SK-N-SH treated with all-trans-retinoic acid at 6 μM for 48 hours (cell line): ENCODE measurements at regions not wholly inside any gene's neighbourhood (a gene's known extent, or its start where the extent isn't known, plus 50 kb on each side); places are given as distances from the start of the nearest gene placed in this dataset.
"Not testable (repeated sequence)": the region's sequence is repeated elsewhere in the genome, so short reads cannot be mapped to it uniquely, and the experiment has no call there.

Experiments
- ATAC-seq: fragments of 200-7000 bp; cut with Tn5 transposase; 3 replicates; pipeline ENCODE4 v1.9.1; 2020; ENCODE audit warnings: mild to moderate bottlenecking, moderate library complexity
- ARNTL ChIP-seq: fragments of 450-650 bp; formaldehyde crosslinking; IDR thresholded peaks from 2 replicates; pipeline ENCODE4 v1.5.0; 2020; ENCODE audit warnings: low read depth, mild to moderate bottlenecking, moderate library complexity, borderline replicate concordance
- BACH2 ChIP-seq: fragments of 250-450 bp; sonication (Bioruptor Pico); IDR thresholded peaks from 2 replicates; pipeline ENCODE4 v1.9.0; 2021; ENCODE audit warnings: mild to moderate bottlenecking, borderline replicate concordance
- CSDC2 ChIP-seq: fragments of 250-450 bp; sonication (Bioruptor Pico); IDR thresholded peaks from 2 replicates; pipeline ENCODE4 v1.5.0; 2020; ENCODE audit warnings: mild to moderate bottlenecking, moderate library complexity
- ESRRG ChIP-seq: fragments of 250-450 bp; sonication (Bioruptor Pico); IDR thresholded peaks from 2 replicates; pipeline ENCODE4 v1.6.1; 2021; ENCODE audit warnings: mild to moderate bottlenecking
- GLIS3 ChIP-seq: fragments of 250-450 bp; sonication (Bioruptor Pico); IDR thresholded peaks from 2 replicates; pipeline ENCODE4 v1.5.0; 2020; ENCODE audit warnings: mild to moderate bottlenecking, moderate library complexity
- ISL1 ChIP-seq: fragments of 250-450 bp; sonication (Bioruptor Pico); IDR thresholded peaks from 2 replicates; pipeline ENCODE4 v2.1.2; 2022; ENCODE audit warnings: mild to moderate bottlenecking, moderate library complexity
- OSR1 ChIP-seq: fragments of 250-450 bp; sonication (Bioruptor Pico); IDR thresholded peaks from 2 replicates; pipeline ENCODE4 v1.8.0; 2022; ENCODE audit warnings: moderate library complexity, mild to moderate bottlenecking, inconsistent platforms
- PPARA ChIP-seq: fragments of 250-450 bp; sonication (Bioruptor Pico); IDR thresholded peaks from 2 replicates; pipeline ENCODE4 v1.5.0; 2020; ENCODE audit warnings: mild to moderate bottlenecking, borderline replicate concordance
- RARB ChIP-seq: fragments of 250-450 bp; sonication (Bioruptor Pico); IDR thresholded peaks from 2 replicates; pipeline ENCODE4 v1.8.0; 2021; ENCODE audit warnings: mild to moderate bottlenecking, moderate library complexity
- SNAI2 ChIP-seq: fragments of 250-450 bp; sonication (Bioruptor Pico); IDR thresholded peaks from 2 replicates; pipeline ENCODE4 v1.5.0; 2020; ENCODE audit warnings: mild to moderate bottlenecking, moderate library complexity
- TCF4 ChIP-seq: fragments of 250-450 bp; sonication (Bioruptor Pico); IDR thresholded peaks from 2 replicates; pipeline ENCODE4 v1.8.0; 2021; ENCODE audit warnings: mild to moderate bottlenecking, moderate library complexity, borderline replicate concordance
- TOX ChIP-seq: fragments of 250-450 bp; sonication (Bioruptor Pico); IDR thresholded peaks from 2 replicates; pipeline ENCODE4 v1.8.0; 2021; ENCODE audit warnings: mild to moderate bottlenecking, moderate library complexity, borderline replicate concordance
- ZC3H10 ChIP-seq: fragments of 250-450 bp; sonication (Bioruptor Pico); IDR thresholded peaks from 2 replicates; pipeline ENCODE4 v1.5.1; 2021; ENCODE audit warnings: mild to moderate bottlenecking, moderate library complexity
- ZFP3 ChIP-seq: fragments of 250-450 bp; sonication (Bioruptor Pico); IDR thresholded peaks from 2 replicates; pipeline ENCODE4 v1.5.0; 2020; ENCODE audit warnings: mild to moderate bottlenecking, moderate library complexity
- ZFP30 ChIP-seq: fragments of 450-650 bp; formaldehyde crosslinking; IDR thresholded peaks from 2 replicates; pipeline ENCODE4 v1.5.0; 2022; ENCODE audit warnings: mild to moderate bottlenecking, moderate library complexity
- ZNF70 ChIP-seq: fragments of 450-650 bp; formaldehyde crosslinking; IDR thresholded peaks from 2 replicates; pipeline ENCODE4 v1.5.0; 2020; ENCODE audit warnings: mild to moderate bottlenecking, moderate library complexity
- ZNF8 ChIP-seq: fragments of 450-650 bp; formaldehyde crosslinking; IDR thresholded peaks from 2 replicates; pipeline ENCODE4 v1.5.0; 2020; ENCODE audit warnings: mild to moderate bottlenecking, moderate library complexity
- TF ChIP-seq, protein P1 (sequence below): fragments of 250-450 bp; sonication (Bioruptor Pico); IDR thresholded peaks from 2 replicates; pipeline ENCODE4 v1.5.1; 2020; ENCODE audit warnings: low read depth, mild to moderate bottlenecking, moderate library complexity
- TF ChIP-seq, protein P2 (sequence below): fragments of 250-450 bp; sonication (Bioruptor Pico); IDR thresholded peaks from 2 replicates; pipeline ENCODE4 v1.8.0; 2020; ENCODE audit warnings: mild to moderate bottlenecking, moderate library complexity, borderline replicate concordance
- TF ChIP-seq, protein P3 (sequence below): fragments of 250-450 bp; sonication (Bioruptor Pico); IDR thresholded peaks from 2 replicates; pipeline ENCODE4 v1.5.1; 2021; ENCODE audit warnings: mild to moderate bottlenecking, moderate library complexity
- TF ChIP-seq, protein P4 (sequence below): fragments of 250-450 bp; sonication (Bioruptor Pico); IDR thresholded peaks from 2 replicates; pipeline ENCODE4 v1.5.0; 2020; ENCODE audit warnings: mild to moderate bottlenecking, moderate library complexity
- TF ChIP-seq, protein P5 (sequence below): fragments of 250-450 bp; sonication (Bioruptor Pico); IDR thresholded peaks from 2 replicates; pipeline ENCODE4 v1.8.0; 2021; ENCODE audit warnings: low read depth, mild to moderate bottlenecking, moderate library complexity, borderline replicate concordance

DNA sequence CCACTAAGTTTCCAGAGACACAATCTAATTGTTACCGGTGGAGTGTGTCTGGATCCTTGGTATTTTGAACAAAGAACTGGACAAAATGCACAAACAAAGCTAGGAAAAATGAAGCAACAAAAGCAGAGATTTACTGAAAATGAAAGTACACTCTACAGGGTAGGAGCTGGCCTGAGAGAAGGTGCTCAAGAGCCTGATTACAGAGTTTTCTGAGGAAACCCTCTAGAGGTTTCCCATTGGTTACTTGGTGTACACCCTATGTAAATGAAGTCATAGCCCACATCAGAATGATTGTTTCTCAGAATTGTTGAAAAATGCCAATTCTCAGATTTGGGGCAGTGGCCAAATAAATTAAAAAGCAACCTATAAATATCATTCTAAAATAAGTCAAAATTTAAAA, 436.4 kb downstream of the KCNJ18 start (continued):
- TF ChIP-seq ZNF8 (no peak), OSR1 (no peak), TCF4 (CRISPR knock-in tag) (no peak), ISL1 (no peak), TOX (CRISPR knock-in tag) (no peak), ZNF70 (CRISPR knock-in tag) (no peak), BACH2 (CRISPR knock-in tag) (no peak), PPARA (no peak)
- TF ChIP-seq, protein P1, sequence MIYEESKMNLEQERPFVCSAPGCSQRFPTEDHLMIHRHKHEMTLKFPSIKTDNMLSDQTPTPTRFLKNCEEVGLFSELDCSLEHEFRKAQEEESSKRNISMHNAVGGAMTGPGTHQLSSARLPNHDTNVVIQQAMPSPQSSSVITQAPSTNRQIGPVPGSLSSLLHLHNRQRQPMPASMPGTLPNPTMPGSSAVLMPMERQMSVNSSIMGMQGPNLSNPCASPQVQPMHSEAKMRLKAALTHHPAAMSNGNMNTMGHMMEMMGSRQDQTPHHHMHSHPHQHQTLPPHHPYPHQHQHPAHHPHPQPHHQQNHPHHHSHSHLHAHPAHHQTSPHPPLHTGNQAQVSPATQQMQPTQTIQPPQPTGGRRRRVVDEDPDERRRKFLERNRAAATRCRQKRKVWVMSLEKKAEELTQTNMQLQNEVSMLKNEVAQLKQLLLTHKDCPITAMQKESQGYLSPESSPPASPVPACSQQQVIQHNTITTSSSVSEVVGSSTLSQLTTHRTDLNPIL (CRISPR knock-in tag), result no peak

DNA sequence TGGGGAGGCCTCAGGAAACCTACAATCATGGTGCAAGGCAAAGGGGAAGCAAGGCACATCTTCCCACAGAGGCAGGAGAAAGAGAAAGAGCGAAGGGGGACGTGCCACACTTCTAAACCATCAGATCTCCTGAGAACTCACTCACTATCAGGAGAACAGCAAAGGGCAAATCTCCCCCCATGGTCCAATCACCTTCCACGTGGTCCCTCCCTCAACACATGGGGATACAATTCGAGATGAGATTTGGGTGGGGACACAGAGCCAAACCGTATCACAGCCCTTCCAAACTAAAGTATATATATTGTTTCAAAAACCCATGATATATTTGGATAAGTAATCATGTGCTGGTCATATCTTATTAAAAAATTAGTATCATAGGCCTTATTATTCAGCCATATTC, 437.6 kb downstream of the KCNJ18 start:
- ATAC-seq, result not testable (repeated sequence)

DNA sequence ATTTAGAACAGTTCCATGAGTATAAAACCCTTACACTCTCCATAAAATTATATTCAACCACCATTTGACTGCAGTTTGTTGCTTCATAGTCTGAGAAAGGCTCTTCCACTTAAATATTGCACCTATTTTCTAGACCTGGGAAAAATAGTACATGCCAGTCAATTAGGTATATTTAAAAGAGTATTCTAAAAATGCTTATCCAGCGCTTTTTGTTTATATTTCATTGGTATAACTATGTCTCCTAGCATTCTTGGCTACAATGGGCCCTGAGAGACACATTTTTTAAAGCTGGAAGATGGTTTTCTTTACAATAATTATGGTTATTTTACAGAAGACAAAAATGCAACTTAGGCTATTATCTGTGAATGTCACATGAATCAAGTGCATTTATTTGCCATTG, 439.4 kb downstream of the KCNJ18 start:
- no peak for ATAC-seq
- TF ChIP-seq GLIS3 (CRISPR knock-in tag) (no peak), SNAI2 (CRISPR knock-in tag) (no peak), RARB (no peak), ZNF8 (no peak), ZFP3 (CRISPR knock-in tag) (no peak), PPARA (no peak), ZC3H10 (no peak), OSR1 (no peak), ZFP30 (no peak), CSDC2 (no peak), TOX (CRISPR knock-in tag) (no peak), ESRRG (no peak), BACH2 (CRISPR knock-in tag) (no peak), ZNF70 (CRISPR knock-in tag) (no peak), TCF4 (CRISPR knock-in tag) (no peak), ARNTL (no peak), ISL1 (no peak)
- TF ChIP-seq, protein P2, sequence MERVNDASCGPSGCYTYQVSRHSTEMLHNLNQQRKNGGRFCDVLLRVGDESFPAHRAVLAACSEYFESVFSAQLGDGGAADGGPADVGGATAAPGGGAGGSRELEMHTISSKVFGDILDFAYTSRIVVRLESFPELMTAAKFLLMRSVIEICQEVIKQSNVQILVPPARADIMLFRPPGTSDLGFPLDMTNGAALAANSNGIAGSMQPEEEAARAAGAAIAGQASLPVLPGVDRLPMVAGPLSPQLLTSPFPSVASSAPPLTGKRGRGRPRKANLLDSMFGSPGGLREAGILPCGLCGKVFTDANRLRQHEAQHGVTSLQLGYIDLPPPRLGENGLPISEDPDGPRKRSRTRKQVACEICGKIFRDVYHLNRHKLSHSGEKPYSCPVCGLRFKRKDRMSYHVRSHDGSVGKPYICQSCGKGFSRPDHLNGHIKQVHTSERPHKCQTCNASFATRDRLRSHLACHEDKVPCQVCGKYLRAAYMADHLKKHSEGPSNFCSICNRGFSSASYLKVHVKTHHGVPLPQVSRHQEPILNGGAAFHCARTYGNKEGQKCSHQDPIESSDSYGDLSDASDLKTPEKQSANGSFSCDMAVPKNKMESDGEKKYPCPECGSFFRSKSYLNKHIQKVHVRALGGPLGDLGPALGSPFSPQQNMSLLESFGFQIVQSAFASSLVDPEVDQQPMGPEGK (CRISPR knock-in tag), result no peak
- TF ChIP-seq, protein P3, sequence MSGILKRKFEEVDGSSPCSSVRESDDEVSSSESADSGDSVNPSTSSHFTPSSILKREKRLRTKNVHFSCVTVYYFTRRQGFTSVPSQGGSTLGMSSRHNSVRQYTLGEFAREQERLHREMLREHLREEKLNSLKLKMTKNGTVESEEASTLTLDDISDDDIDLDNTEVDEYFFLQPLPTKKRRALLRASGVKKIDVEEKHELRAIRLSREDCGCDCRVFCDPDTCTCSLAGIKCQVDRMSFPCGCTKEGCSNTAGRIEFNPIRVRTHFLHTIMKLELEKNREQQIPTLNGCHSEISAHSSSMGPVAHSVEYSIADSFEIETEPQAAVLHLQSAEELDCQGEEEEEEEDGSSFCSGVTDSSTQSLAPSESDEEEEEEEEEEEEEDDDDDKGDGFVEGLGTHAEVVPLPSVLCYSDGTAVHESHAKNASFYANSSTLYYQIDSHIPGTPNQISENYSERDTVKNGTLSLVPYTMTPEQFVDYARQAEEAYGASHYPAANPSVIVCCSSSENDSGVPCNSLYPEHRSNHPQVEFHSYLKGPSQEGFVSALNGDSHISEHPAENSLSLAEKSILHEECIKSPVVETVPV (CRISPR knock-in tag), result no peak
- TF ChIP-seq, protein P1 (CRISPR knock-in tag), result no peak

DNA sequence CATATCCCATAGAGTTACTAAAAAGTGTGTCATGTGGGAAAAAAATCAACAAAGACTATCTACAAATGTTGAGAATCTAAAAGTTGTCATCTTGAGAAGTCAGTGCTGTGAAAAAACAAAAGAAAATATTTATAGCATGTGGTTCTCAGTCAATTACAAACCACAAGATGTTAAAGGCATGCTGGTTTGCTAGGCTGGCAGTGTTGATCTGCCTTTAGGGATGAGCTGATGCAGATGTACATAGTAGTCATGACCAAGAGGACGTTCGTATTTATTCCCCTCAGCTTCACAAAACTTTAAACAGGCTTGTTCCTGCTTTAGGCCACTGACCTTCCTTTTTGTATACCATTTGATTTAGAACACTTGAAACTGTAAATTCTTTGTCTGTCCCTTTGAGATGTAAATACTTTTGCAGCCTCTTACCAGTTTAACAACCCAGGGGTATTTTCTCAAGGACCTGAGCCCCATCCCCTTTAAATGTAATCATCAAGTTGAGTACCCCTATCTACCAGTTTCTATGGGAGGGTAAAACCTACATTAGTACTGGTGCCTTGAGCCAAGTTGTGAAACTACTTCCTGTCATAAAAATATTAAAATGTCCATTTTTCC, 446.6 kb downstream of the KCNJ18 start:
- no peak for ATAC-seq
- TF ChIP-seq, protein P1 (CRISPR knock-in tag), result no peak
- TF ChIP-seq ISL1 (no peak), PPARA (no peak), GLIS3 (CRISPR knock-in tag) (no peak), OSR1 (no peak), ZFP30 (no peak), RARB (no peak), TOX (CRISPR knock-in tag) (no peak), ZFP3 (CRISPR knock-in tag) (no peak), ZNF8 (no peak), SNAI2 (CRISPR knock-in tag) (no peak)
- TF ChIP-seq, protein P2 (CRISPR knock-in tag), result no peak
- TF ChIP-seq, protein P4, sequence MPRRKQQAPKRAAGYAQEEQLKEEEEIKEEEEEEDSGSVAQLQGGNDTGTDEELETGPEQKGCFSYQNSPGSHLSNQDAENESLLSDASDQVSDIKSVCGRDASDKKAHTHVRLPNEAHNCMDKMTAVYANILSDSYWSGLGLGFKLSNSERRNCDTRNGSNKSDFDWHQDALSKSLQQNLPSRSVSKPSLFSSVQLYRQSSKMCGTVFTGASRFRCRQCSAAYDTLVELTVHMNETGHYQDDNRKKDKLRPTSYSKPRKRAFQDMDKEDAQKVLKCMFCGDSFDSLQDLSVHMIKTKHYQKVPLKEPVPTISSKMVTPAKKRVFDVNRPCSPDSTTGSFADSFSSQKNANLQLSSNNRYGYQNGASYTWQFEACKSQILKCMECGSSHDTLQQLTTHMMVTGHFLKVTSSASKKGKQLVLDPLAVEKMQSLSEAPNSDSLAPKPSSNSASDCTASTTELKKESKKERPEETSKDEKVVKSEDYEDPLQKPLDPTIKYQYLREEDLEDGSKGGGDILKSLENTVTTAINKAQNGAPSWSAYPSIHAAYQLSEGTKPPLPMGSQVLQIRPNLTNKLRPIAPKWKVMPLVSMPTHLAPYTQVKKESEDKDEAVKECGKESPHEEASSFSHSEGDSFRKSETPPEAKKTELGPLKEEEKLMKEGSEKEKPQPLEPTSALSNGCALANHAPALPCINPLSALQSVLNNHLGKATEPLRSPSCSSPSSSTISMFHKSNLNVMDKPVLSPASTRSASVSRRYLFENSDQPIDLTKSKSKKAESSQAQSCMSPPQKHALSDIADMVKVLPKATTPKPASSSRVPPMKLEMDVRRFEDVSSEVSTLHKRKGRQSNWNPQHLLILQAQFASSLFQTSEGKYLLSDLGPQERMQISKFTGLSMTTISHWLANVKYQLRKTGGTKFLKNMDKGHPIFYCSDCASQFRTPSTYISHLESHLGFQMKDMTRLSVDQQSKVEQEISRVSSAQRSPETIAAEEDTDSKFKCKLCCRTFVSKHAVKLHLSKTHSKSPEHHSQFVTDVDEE, result no peak
- TF ChIP-seq, protein P5, sequence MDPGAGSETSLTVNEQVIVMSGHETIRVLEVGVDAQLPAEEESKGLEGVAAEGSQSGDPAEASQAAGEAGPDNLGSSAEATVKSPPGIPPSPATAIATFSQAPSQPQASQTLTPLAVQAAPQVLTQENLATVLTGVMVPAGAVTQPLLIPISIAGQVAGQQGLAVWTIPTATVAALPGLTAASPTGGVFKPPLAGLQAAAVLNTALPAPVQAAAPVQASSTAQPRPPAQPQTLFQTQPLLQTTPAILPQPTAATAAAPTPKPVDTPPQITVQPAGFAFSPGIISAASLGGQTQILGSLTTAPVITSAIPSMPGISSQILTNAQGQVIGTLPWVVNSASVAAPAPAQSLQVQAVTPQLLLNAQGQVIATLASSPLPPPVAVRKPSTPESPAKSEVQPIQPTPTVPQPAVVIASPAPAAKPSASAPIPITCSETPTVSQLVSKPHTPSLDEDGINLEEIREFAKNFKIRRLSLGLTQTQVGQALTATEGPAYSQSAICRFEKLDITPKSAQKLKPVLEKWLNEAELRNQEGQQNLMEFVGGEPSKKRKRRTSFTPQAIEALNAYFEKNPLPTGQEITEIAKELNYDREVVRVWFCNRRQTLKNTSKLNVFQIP (CRISPR knock-in tag), result no peak
